ENCODE measurements at regions not wholly inside any gene's neighbourhood (a gene's known extent, or its start where the extent isn't known, plus 50 kb on each side); places are given as distances from the start of the nearest gene placed in this dataset.

DNA sequence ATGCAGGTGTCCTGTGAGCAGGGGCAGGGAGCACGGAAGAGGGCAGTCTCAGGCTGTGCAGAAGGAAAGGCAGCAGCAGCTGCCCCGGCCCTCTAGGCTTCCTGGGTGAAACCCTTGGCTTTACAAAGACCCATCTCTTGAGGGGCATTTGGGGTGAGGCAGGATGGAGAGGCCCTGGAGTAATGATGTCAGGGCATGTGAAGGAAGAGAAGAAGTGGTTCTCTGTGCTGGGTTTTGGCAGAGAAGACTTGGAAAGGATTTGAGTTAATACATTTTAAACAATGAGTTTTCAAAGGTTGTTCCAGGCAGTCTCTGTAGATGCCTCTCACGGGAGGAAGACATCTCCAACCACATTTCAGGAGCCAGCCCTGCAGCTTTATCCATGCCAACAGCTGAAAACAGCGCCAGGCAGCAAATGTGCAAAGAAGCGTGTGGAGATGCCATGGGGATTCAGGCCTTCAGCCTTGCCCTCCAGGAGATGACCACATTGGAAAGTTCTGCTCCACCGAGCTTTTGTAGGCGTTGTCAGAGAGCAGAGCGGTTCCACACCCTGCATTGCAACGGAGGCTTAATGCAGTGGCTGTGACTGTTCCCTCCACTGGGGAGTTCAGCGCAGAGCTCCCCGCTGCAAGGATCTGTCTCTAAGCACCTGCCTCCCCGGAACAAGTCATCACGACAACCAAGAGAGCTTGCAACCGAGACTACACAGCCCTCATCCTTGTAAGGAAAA, 322.8 kb downstream of the UQCRFS1 start:
- TF ChIP-seq CTCF (IDR thresholded peaks at IDR 0.05 in 8 of 11, conservative IDR thresholded peaks at IDR 0.05 in 3 of 11) (no peak), POLR2AphosphoS5 (IDR thresholded peaks at IDR 0.05) (no peak), POLR2A (IDR thresholded peaks at IDR 0.05) (no peak)

Measured in spleen (tissue), 7 donors.